Vagina (tissue), 2 donors: ENCODE measurements at regions not wholly inside any gene's neighbourhood (a gene's known extent, or its start where the extent isn't known, plus 50 kb on each side); places are given as distances from the start of the nearest gene placed in this dataset.

Experiments
- DNase-seq, 2 donors: peaks; one replicate each; pipeline ENCODE4 v3.0.0-alpha.2; 2017; ENCODE audit errors: extremely low spot score in 2 of 2
- H3K27ac ChIP-seq: fragments of 200-600 bp; sonication (generic); one replicate; pipeline ENCODE4 v1.5.1; 2019
- H3K27me3 ChIP-seq: fragments of 200-600 bp; sonication (generic); one replicate; pipeline ENCODE4 v1.5.1; 2019
- H3K36me3 ChIP-seq, 2 donors: fragments of 200-600 bp; sonication (generic); one replicate each; pipeline ENCODE4 v1.5.1; 2017 to 2019
- H3K4me1 ChIP-seq: fragments of 200-600 bp; sonication (generic); one replicate; pipeline ENCODE4 v1.5.1; 2019
- H3K4me3 ChIP-seq, 2 donors: fragments of 200-600 bp; sonication (generic); 1 replicate in 1 of 2; 2 replicates in 1 of 2; pipeline ENCODE4 v1.5.1; 2016 to 2019
- H3K9me3 ChIP-seq: fragments of 200-600 bp; sonication (generic); one replicate; pipeline ENCODE4 v1.5.1; 2019
- CTCF ChIP-seq, 3 experiments: fragments of 450-650 bp in 2 of 3; fragments of 200-600 bp in 1 of 3; sonication (generic) in 1 of 3; IDR thresholded peaks; one replicate each; pipeline ENCODE4 v1.5.1; 2017 to 2019; ENCODE audit warnings: antibody characterized with exemption in 3 of 3, mild to moderate bottlenecking in 2 of 3, moderate library complexity in 2 of 3
- POLR2A ChIP-seq, 2 donors: fragments of 450-650 bp; IDR thresholded peaks; one replicate each; pipeline ENCODE4 v1.6.1; 2017; ENCODE audit warnings: antibody characterized with exemption in 2 of 2, mild to moderate bottlenecking in 2 of 2, moderate library complexity in 2 of 2
- POLR2AphosphoS5 ChIP-seq, 2 donors: sonication (generic); formaldehyde crosslinking; IDR thresholded peaks; one replicate each; pipeline ENCODE4 v1.9.0; 2017; ENCODE audit warnings: antibody characterized with exemption in 2 of 2, mild to moderate bottlenecking in 2 of 2, low read depth in 1 of 2; ENCODE audit not compliant: insufficient read depth in 1 of 2
- intact Hi-C: fragments of 100-400 bp; cut with DNase I; formaldehyde crosslinking; loops from one replicate; pipeline ENCODE4 v1.15.1; 2023

GRCh38 chr10:21195252-21195651 lies 298.1 kb upstream of the NEBL start:
- intact Hi-C loops: no loop called here
- TF ChIP-seq POLR2AphosphoS5 (IDR thresholded peaks at IDR 0.05; ENCODE audit: insufficient read depth in 1 of 2, low read depth in 1 of 2): peak in 1 of 2 donors; percentile 73
- TF ChIP-seq CTCF (IDR thresholded peaks at IDR 0.05): no peak
- no peak overlapping the region for H3K27ac ChIP-seq

GRCh38 chr10:21194510-21194993 lies 297.4 kb upstream of the NEBL start:
- Histone ChIP-seq H3K36me3 (no peaks in the 10 kb centered on the region), H3K4me1 (no peaks in the 10 kb centered on the region), H3K9me3 (peaks cover 12% of the 10 kb centered on the region), H3K27me3 (no peaks in the 10 kb centered on the region), H3K4me3 (no peak overlapping the region), H3K27ac (no peak overlapping the region)
- DNase-seq: no peak
- TF ChIP-seq POLR2A (IDR thresholded peaks at IDR 0.05): no peak
- TF ChIP-seq CTCF (IDR thresholded peaks at IDR 0.05): no peak
- no peak for TF ChIP-seq POLR2AphosphoS5 (IDR thresholded peaks at IDR 0.05; ENCODE audit: insufficient read depth in 1 of 2, low read depth in 1 of 2)
- intact Hi-C loops: no loop called here

More at GRCh38 chr10:21195252-21195651, 298.1 kb upstream of the NEBL start:
- no peak for DNase-seq
- Histone ChIP-seq H3K27me3 (no peaks in the 10 kb centered on the region), H3K4me3 (no peak overlapping the region), H3K4me1 (no peaks in the 10 kb centered on the region), H3K36me3 (no peaks in the 10 kb centered on the region), H3K9me3 (peaks cover 12% of the 10 kb centered on the region)

- intact Hi-C loops: no loop called here
- no peak overlapping the region for H3K27ac ChIP-seq
- no peak for TF ChIP-seq POLR2A (IDR thresholded peaks at IDR 0.05)
Observed at GRCh38 chr10:21193196-21193595, 296.1 kb upstream of the NEBL start.

GRCh38 chr10:21191512-21191911 lies 294.4 kb upstream of the NEBL start:
- H3K36me3 ChIP-seq: no peaks in the 10 kb centered on the region
- H3K9me3 ChIP-seq: no peaks in the 10 kb centered on the region
- TF ChIP-seq POLR2A (IDR thresholded peaks at IDR 0.05) (no peak), CTCF (IDR thresholded peaks at IDR 0.05) (no peak), POLR2AphosphoS5 (IDR thresholded peaks at IDR 0.05; ENCODE audit: insufficient read depth in 1 of 2, low read depth in 1 of 2) (no peak)
- DNase-seq: no peak
- no peak overlapping the region for H3K4me3 ChIP-seq
- no peaks in the 10 kb centered on the region for H3K4me1 ChIP-seq
- H3K27ac ChIP-seq: no peak overlapping the region
- H3K27me3 ChIP-seq: no peaks in the 10 kb centered on the region
- intact Hi-C loops: no loop called here

More at GRCh38 chr10:21193196-21193595, 296.1 kb upstream of the NEBL start:
- DNase-seq: no peak
- Histone ChIP-seq H3K4me3 (no peak overlapping the region), H3K4me1 (no peaks in the 10 kb centered on the region), H3K9me3 (peaks cover 4% of the 10 kb centered on the region), H3K27me3 (no peaks in the 10 kb centered on the region), H3K36me3 (no peaks in the 10 kb centered on the region)

- Histone ChIP-seq H3K36me3 (no peaks in the 10 kb centered on the region), H3K9me3 (no peaks in the 10 kb centered on the region), H3K27me3 (no peaks in the 10 kb centered on the region), H3K27ac (no peak overlapping the region), H3K4me3 (no peak overlapping the region), H3K4me1 (no peaks in the 10 kb centered on the region)
- TF ChIP-seq POLR2AphosphoS5 (IDR thresholded peaks at IDR 0.05; ENCODE audit: insufficient read depth in 1 of 2, low read depth in 1 of 2) (no peak), CTCF (IDR thresholded peaks at IDR 0.05) (no peak), POLR2A (IDR thresholded peaks at IDR 0.05) (no peak)
- no peak for DNase-seq
- intact Hi-C loops: no loop called here
Observed at GRCh38 chr10:21184984-21185383, 287.9 kb upstream of the NEBL start.
